GM13977 (cell line): ENCODE measurements at regions not wholly inside any gene's neighbourhood (a gene's known extent, or its start where the extent isn't known, plus 50 kb on each side); places are given as distances from the start of the nearest gene placed in this dataset.

ENCODE experiments used
- DNase-seq: peaks from one replicate; pipeline ENCODE4 v3.0.0; 2012; ENCODE audit warnings: low spot score
- CTCF ChIP-seq: IDR thresholded peaks from 2 replicates; pipeline ENCODE4 v1.5.1; 2012; ENCODE audit warnings: mild to moderate bottlenecking, control low read depth; ENCODE audit not compliant: insufficient read depth; ENCODE audit errors: extremely low read depth, missing control alignments
- in situ Hi-C: fragments of 300-500 bp; cut with MboI; formaldehyde crosslinking; loops from one replicate; pipeline ENCODE4 v1.12.0; 2022; ENCODE audit warnings: low sequenced_read_pairs, low pct_unique_long_range_greater_than_20kb, mixed read lengths, inconsistent platforms; ENCODE audit not compliant: unreplicated experiment

GRCh38 chr6:6897140-6897539 is 210.6 kb upstream of the RREB1 start:
- DNase-seq = no peak
- no peak for TF ChIP-seq CTCF
- in situ Hi-C loops = no loop called here

GRCh38 chr6:6900569-6901204 is 207.1 kb upstream of the RREB1 start:
- no peak for TF ChIP-seq CTCF
- DNase-seq = no peak
- in situ Hi-C loops = no loop called here

- in situ Hi-C loops = no loop called here
- no peak for TF ChIP-seq CTCF
- DNase-seq = no peak
Observed at GRCh38 chr6:6901205-6901719, 206.5 kb upstream of the RREB1 start.

- in situ Hi-C loops = no loop called here
- TF ChIP-seq CTCF = no peak
- no peak for DNase-seq
Observed at GRCh38 chr6:6901945-6902344, 205.8 kb upstream of the RREB1 start.

- DNase-seq = no peak
- no peak for TF ChIP-seq CTCF
- in situ Hi-C loops = no loop called here
Observed at GRCh38 chr6:6905961-6906518, 201.7 kb upstream of the RREB1 start.

- TF ChIP-seq CTCF = no peak
- no peak for DNase-seq
- in situ Hi-C loops = no loop called here
Observed at GRCh38 chr6:6906570-6907213, 201.1 kb upstream of the RREB1 start.
